H9 (cell line): ENCODE measurements at regions not wholly inside any gene's neighbourhood (a gene's known extent, or its start where the extent isn't known, plus 50 kb on each side); places are given as distances from the start of the nearest gene placed in this dataset.

ENCODE experiments used
- DNase-seq: peaks from one replicate; pipeline ENCODE4 v3.0.0-alpha.2; 2017
- H2AFZ ChIP-seq: one replicate; pipeline ENCODE4 v1.6.1; 2013; ENCODE audit warnings: mild to moderate bottlenecking, low read length, control low read depth, moderate library complexity
- H2AK5ac ChIP-seq: 2 replicates; pipeline ENCODE4 v1.6.1; 2013; ENCODE audit warnings: low read length, control low read depth, mixed read lengths; ENCODE audit not compliant: insufficient read length
- H2BK120ac ChIP-seq: one replicate; pipeline ENCODE4 v1.6.1; 2013; ENCODE audit warnings: low read depth, mild to moderate bottlenecking, low read length, control low read depth, inconsistent platforms; ENCODE audit not compliant: poor library complexity, severe bottlenecking
- H2BK12ac ChIP-seq: 2 replicates; pipeline ENCODE4 v1.6.1; 2013; ENCODE audit warnings: low read length, control low read depth, mixed read lengths, low read depth; ENCODE audit not compliant: insufficient read length
- H2BK15ac ChIP-seq: 2 replicates; pipeline ENCODE4 v1.6.1; 2013; ENCODE audit warnings: low read depth, low read length, control low read depth
- H2BK20ac ChIP-seq: one replicate; pipeline ENCODE4 v1.6.1; 2013; ENCODE audit warnings: low read depth, mild to moderate bottlenecking, low read length, control low read depth, inconsistent platforms; ENCODE audit not compliant: poor library complexity, severe bottlenecking
- H2BK5ac ChIP-seq: 2 replicates; pipeline ENCODE4 v1.6.1; 2013; ENCODE audit warnings: low read length, control low read depth, mixed read lengths; ENCODE audit not compliant: insufficient read length
- H3K14ac ChIP-seq: 2 replicates; pipeline ENCODE4 v1.6.1; 2013; ENCODE audit warnings: low read length, control low read depth; ENCODE audit not compliant: insufficient read depth
- H3K18ac ChIP-seq: 2 replicates; pipeline ENCODE4 v1.6.1; 2013; ENCODE audit warnings: low read depth, mild to moderate bottlenecking, mixed read lengths, low read length, control low read depth; ENCODE audit not compliant: insufficient read length
- H3K23ac ChIP-seq: 2 replicates; pipeline ENCODE4 v1.6.1; 2013; ENCODE audit warnings: low read length, control low read depth, mixed read lengths, low read depth; ENCODE audit not compliant: insufficient read length
- H3K23me2 ChIP-seq: 2 replicates; pipeline ENCODE4 v1.6.1; 2013; ENCODE audit warnings: low read depth, mild to moderate bottlenecking, mixed read lengths, low read length, control low read depth; ENCODE audit not compliant: insufficient read length, poor library complexity, severe bottlenecking
- H3K27ac ChIP-seq: 2 replicates; pipeline ENCODE4 v1.5.1; 2013; ENCODE audit warnings: low read length, control low read depth, mixed read lengths, low read depth; ENCODE audit not compliant: insufficient read length
- H3K27me3 ChIP-seq: 2 replicates; pipeline ENCODE4 v1.6.1; 2013; ENCODE audit warnings: low read length, control low read depth, inconsistent platforms; ENCODE audit not compliant: insufficient read depth
- H3K4ac ChIP-seq: 2 replicates; pipeline ENCODE4 v1.6.1; 2013; ENCODE audit warnings: low read depth, mild to moderate bottlenecking, control low read depth, inconsistent platforms, low read length, moderate library complexity
- H3K4me1 ChIP-seq: 2 replicates; pipeline ENCODE4 v1.6.1; 2013; ENCODE audit warnings: low read length, control low read depth, inconsistent platforms; ENCODE audit not compliant: insufficient read depth
- H3K4me2 ChIP-seq: 2 replicates; pipeline ENCODE4 v1.6.1; 2013; ENCODE audit warnings: low read length, control low read depth, mixed read lengths; ENCODE audit not compliant: insufficient read length, insufficient read depth
- H3K56ac ChIP-seq: 2 replicates; pipeline ENCODE4 v1.6.1; 2013; ENCODE audit warnings: low read depth, mild to moderate bottlenecking, mixed read lengths, low read length, control low read depth; ENCODE audit not compliant: insufficient read length
- H3K79me1 ChIP-seq: 2 replicates; pipeline ENCODE4 v1.6.1; 2013; ENCODE audit warnings: low read depth, mild to moderate bottlenecking, moderate library complexity, low read length, control low read depth, inconsistent platforms; ENCODE audit not compliant: insufficient read depth, poor library complexity, severe bottlenecking
- H3K79me2 ChIP-seq: 2 replicates; pipeline ENCODE4 v1.6.1; 2013; ENCODE audit warnings: low read length, control low read depth, inconsistent platforms; ENCODE audit not compliant: insufficient read depth
- H3K9ac ChIP-seq: 2 replicates; pipeline ENCODE4 v1.6.1; 2013; ENCODE audit warnings: low read length, control low read depth, mixed read lengths; ENCODE audit not compliant: insufficient read length; ENCODE audit errors: extremely low read depth
- H3K9me3 ChIP-seq: one replicate; pipeline ENCODE4 v1.6.1; 2013; ENCODE audit warnings: low read depth, low read length, inconsistent platforms; ENCODE audit not compliant: control insufficient read depth
- H3T11ph ChIP-seq: one replicate; pipeline ENCODE4 v1.6.1; 2013; ENCODE audit warnings: mild to moderate bottlenecking, low read length, control low read depth, inconsistent platforms
- H4K20me1 ChIP-seq: one replicate; pipeline ENCODE4 v1.6.1; 2013; ENCODE audit not compliant: control insufficient read depth, insufficient read length, insufficient read depth
- H4K5ac ChIP-seq: 2 replicates; pipeline ENCODE4 v1.6.1; 2013; ENCODE audit warnings: low read depth, mild to moderate bottlenecking, mixed read lengths, low read length, control low read depth; ENCODE audit not compliant: insufficient read length
- H4K8ac ChIP-seq: replicated peaks from 2 replicates; pipeline ENCODE4 v1.6.1; 2013; ENCODE audit warnings: low read length, control low read depth, mixed read lengths, low read depth; ENCODE audit not compliant: insufficient read length
- H4K91ac ChIP-seq: 2 replicates; pipeline ENCODE4 v1.6.1; 2013; ENCODE audit warnings: low read depth, mild to moderate bottlenecking, moderate library complexity, mixed read lengths, low read length, control low read depth; ENCODE audit not compliant: insufficient read length
- H3K27ac Mint-ChIP-seq, 3 experiments: 2 replicates in 2 of 3; 3 replicates in 1 of 3; pipeline ENCODE4 v1.8.0; 2020 to 2021; ENCODE audit warnings: mixed read lengths in 3 of 3, mild to moderate bottlenecking in 1 of 3, moderate library complexity in 1 of 3
- H3K27me3 Mint-ChIP-seq: 2 replicates; pipeline ENCODE4 v1.8.0; 2021; ENCODE audit warnings: low read depth, mild to moderate bottlenecking, moderate library complexity, mixed read lengths
- H3K36me3 Mint-ChIP-seq, 3 experiments: 2 replicates in 2 of 3; 3 replicates in 1 of 3; pipeline ENCODE4 v1.8.0; 2020 to 2021; ENCODE audit warnings: low read depth in 3 of 3, mixed read lengths in 3 of 3; ENCODE audit not compliant: insufficient read depth in 1 of 3
- H3K4me1 Mint-ChIP-seq, 2 experiments: 2 replicates each; pipeline ENCODE4 v1.8.0; 2020; ENCODE audit warnings: mixed read lengths in 2 of 2
- H3K4me3 Mint-ChIP-seq, 2 experiments: 2 replicates in 1 of 2; 3 replicates in 1 of 2; pipeline ENCODE4 v1.8.0; 2020 to 2021; ENCODE audit warnings: mild to moderate bottlenecking in 2 of 2, mixed read lengths in 2 of 2, moderate library complexity in 1 of 2
- H3K9me3 Mint-ChIP-seq, 2 experiments: 2 replicates in 1 of 2; 3 replicates in 1 of 2; pipeline ENCODE4 v1.8.0; 2020; ENCODE audit warnings: mild to moderate bottlenecking in 2 of 2, mixed read lengths in 2 of 2, moderate library complexity in 1 of 2
- CTCF ChIP-seq: fragments of 200-600 bp; sonication (generic); conservative IDR thresholded peaks from 3 replicates; pipeline ENCODE4 v1.8.0; 2021; ENCODE audit warnings: antibody characterized with exemption, mild to moderate bottlenecking
- WGBS: extraction: QIAGEN DNeasy Blood & Tissue Kit; methylation state at CpG from one replicate; pipeline ENCODE4 v1.1.7; 2013; ENCODE audit warnings: missing lambda C conversion rate, low lambda C conversion rate, mixed read lengths; ENCODE audit not compliant: insufficient read length; ENCODE audit errors: extremely low coverage; 5-methylcytosine and 5-hydroxymethylcytosine counted together

- Histone ChIP-seq H4K5ac (no peak overlapping the region), H4K20me1 (no peaks in the 10 kb centered on the region), H3K18ac (no peak overlapping the region), H3K4me1 (no peaks in the 10 kb centered on the region), H3K14ac (no peak overlapping the region), H3K79me1 (no peaks in the 10 kb centered on the region), H3T11ph (no peak overlapping the region), H3K4ac (no peak overlapping the region), H2BK5ac (no peak overlapping the region), H2AFZ (no peak overlapping the region), H4K8ac (no peak overlapping the region), H3K27ac (no peak overlapping the region), H2BK20ac (no peak overlapping the region), H3K9ac (no peak overlapping the region), H3K23me2 (no peaks in the 10 kb centered on the region), H3K27me3 (no peaks in the 10 kb centered on the region), H2BK120ac (no peak overlapping the region), H3K23ac (no peak overlapping the region), H2BK15ac (no peak overlapping the region), H2AK5ac (no peak overlapping the region), H3K9me3 (no peaks in the 10 kb centered on the region), H3K4me2 (no peak overlapping the region), H2BK12ac (no peak overlapping the region), H3K56ac (no peak overlapping the region), H3K79me2 (no peaks in the 10 kb centered on the region), H4K91ac (no peak overlapping the region)
- Mint-ChIP-seq H3K36me3 (no peaks in the 10 kb centered on the region), H3K4me1 (peaks cover 0 to 6% of the 10 kb centered on the region in 2 experiments; a peak in 1 of 4 replicates), H3K27me3 (no peaks in the 10 kb centered on the region), H3K4me3 (no peak overlapping the region), H3K27ac (no peak overlapping the region), H3K9me3 (no peaks in the 10 kb centered on the region; a peak in 1 of 5 replicates)
- no peak for DNase-seq
- no peak for TF ChIP-seq CTCF
- no CpG with 5 or more reads among the region's 2 CpGs for WGBS
Observed at GRCh38 chr3:28947061-28947460, 333.8 kb upstream of the RBMS3 start.
